Skeletal muscle tissue (tissue), 3 donors: ENCODE measurements at regions not wholly inside any gene's neighbourhood (a gene's known extent, or its start where the extent isn't known, plus 50 kb on each side); places are given as distances from the start of the nearest gene placed in this dataset.

Source experiments
- H3K27ac ChIP-seq: one replicate; pipeline ENCODE4 v1.7.0; 2013; ENCODE audit warnings: mild to moderate bottlenecking, low read depth, low read length, inconsistent platforms
- H3K27me3 ChIP-seq, 3 donors: one replicate each; pipeline ENCODE4 v1.7.0; 2013; ENCODE audit warnings: low read length in 3 of 3; ENCODE audit not compliant: control insufficient read depth in 3 of 3, insufficient read depth in 3 of 3
- H3K36me3 ChIP-seq, 3 donors: one replicate each; pipeline ENCODE4 v1.7.0; 2013; ENCODE audit warnings: low read length in 3 of 3; ENCODE audit not compliant: control insufficient read depth in 3 of 3, insufficient read depth in 3 of 3
- H3K4me1 ChIP-seq, 3 donors: one replicate each; pipeline ENCODE4 v1.7.0; 2013; ENCODE audit warnings: low read length in 3 of 3, mild to moderate bottlenecking in 3 of 3; ENCODE audit not compliant: control insufficient read depth in 3 of 3, insufficient read depth in 3 of 3
- H3K4me3 ChIP-seq, 3 donors: one replicate each; pipeline ENCODE4 v1.7.0; 2013; ENCODE audit warnings: low read length in 3 of 3
- H3K9ac ChIP-seq, 3 donors: one replicate each; pipeline ENCODE4 v1.7.0; 2013; ENCODE audit warnings: low read length in 3 of 3, mild to moderate bottlenecking in 3 of 3, moderate library complexity in 2 of 3, low read depth in 1 of 3
- H3K9me3 ChIP-seq, 3 donors: one replicate each; pipeline ENCODE4 v1.7.0; 2013; ENCODE audit warnings: low read length in 3 of 3; ENCODE audit not compliant: control insufficient read depth in 3 of 3
- donor health status: Osteomylitis.

GRCh38 chr4:156036496-156036895 is 82.8 kb upstream of the CTSO start:
- Histone ChIP-seq H3K27ac (no peak overlapping the region), H3K9ac (no peak overlapping the region), H3K36me3 (no peaks in the 10 kb centered on the region), H3K9me3 (no peaks in the 10 kb centered on the region), H3K4me3 (no peak overlapping the region), H3K4me1 (no peaks in the 10 kb centered on the region), H3K27me3 (no peaks in the 10 kb centered on the region)

GRCh38 chr4:156029691-156030090 is 76.0 kb upstream of the CTSO start:
- H3K9me3 ChIP-seq, result no peaks in the 10 kb centered on the region
- no peaks in the 10 kb centered on the region for H3K36me3 ChIP-seq
- no peak overlapping the region for H3K4me3 ChIP-seq
- no peaks in the 10 kb centered on the region for H3K4me1 ChIP-seq
- no peaks in the 10 kb centered on the region for H3K27me3 ChIP-seq
- no peak overlapping the region for H3K9ac ChIP-seq
- H3K27ac ChIP-seq, result no peak overlapping the region

- H3K27ac ChIP-seq, result no peak overlapping the region
Observed at GRCh38 chr4:156021298-156021697, 67.6 kb upstream of the CTSO start.

GRCh38 chr4:156019246-156019645 is 65.6 kb upstream of the CTSO start:
- Histone ChIP-seq H3K36me3 (no peaks in the 10 kb centered on the region), H3K4me1 (no peaks in the 10 kb centered on the region), H3K9me3 (no peaks in the 10 kb centered on the region), H3K4me3 (no peak overlapping the region), H3K9ac (no peak overlapping the region), H3K27ac (no peak overlapping the region), H3K27me3 (no peaks in the 10 kb centered on the region)

More at GRCh38 chr4:156021298-156021697, 67.6 kb upstream of the CTSO start:
- Histone ChIP-seq H3K9ac (no peak overlapping the region), H3K4me1 (no peaks in the 10 kb centered on the region), H3K27me3 (no peaks in the 10 kb centered on the region), H3K36me3 (no peaks in the 10 kb centered on the region), H3K4me3 (no peak overlapping the region), H3K9me3 (no peaks in the 10 kb centered on the region)

- Histone ChIP-seq H3K4me3 (no peak overlapping the region), H3K36me3 (no peaks in the 10 kb centered on the region), H3K9me3 (no peaks in the 10 kb centered on the region), H3K9ac (no peak overlapping the region), H3K27me3 (no peaks in the 10 kb centered on the region), H3K27ac (no peak overlapping the region), H3K4me1 (no peaks in the 10 kb centered on the region)
Observed at GRCh38 chr4:156018383-156018782, 64.7 kb upstream of the CTSO start.

- Histone ChIP-seq H3K4me3 (no peak overlapping the region), H3K9me3 (no peaks in the 10 kb centered on the region), H3K36me3 (no peaks in the 10 kb centered on the region), H3K4me1 (no peaks in the 10 kb centered on the region), H3K9ac (no peak overlapping the region), H3K27ac (no peak overlapping the region), H3K27me3 (no peaks in the 10 kb centered on the region)
Observed at GRCh38 chr4:156015781-156016180, 62.1 kb upstream of the CTSO start.

GRCh38 chr4:156006192-156006591 is 52.5 kb upstream of the CTSO start:
- Histone ChIP-seq H3K27ac (no peak overlapping the region), H3K9me3 (no peaks in the 10 kb centered on the region), H3K4me3 (no peak overlapping the region), H3K9ac (no peak overlapping the region), H3K36me3 (no peaks in the 10 kb centered on the region), H3K4me1 (no peaks in the 10 kb centered on the region), H3K27me3 (no peaks in the 10 kb centered on the region)
